K562 (cell line): ENCODE measurements at regions not wholly inside any gene's neighbourhood (a gene's known extent, or its start where the extent isn't known, plus 50 kb on each side); places are given as distances from the start of the nearest gene placed in this dataset.

ENCODE experiments used
- ATAC-seq: fragments of 200-7000 bp; cut with Tn5 transposase; 3 replicates; pipeline ENCODE4 v1.9.1; 2020; ENCODE audit warnings: moderate library complexity
- BruUV-seq: library from RNA; stranded (reverse); fragments of 400-500 nt; replicated peaks from 2 replicates; lab custom pipeline; 2021; lab: Mats Ljungman, UMichigan
- CTCF ChIA-PET: fragments of 300-600 bp; formaldehyde crosslinking; extraction: SDS; loops from one replicate; lab custom pipeline; 2021; ENCODE audit warnings: low intra/inter-chr PET ratio; lab: Yijun Ruan, JAX
- POLR2A ChIA-PET: fragments of 300-600, 350-650 bp; sonication (Branson Sonifier 250); formaldehyde crosslinking; extraction: SDS; loops from one replicate; lab custom pipeline; 2021; ENCODE audit warnings: antibody characterized with exemption, inconsistent platforms; lab: Yijun Ruan, JAX
- DNase-seq, 4 experiments: peaks; one replicate each; pipeline versions ENCODE4 v3.0.0 to v3.0.0-alpha.2; 2011 to 2018; ENCODE audit warnings: low spot score in 3 of 4, mixed read lengths in 3 of 4; ENCODE audit errors: extremely low read depth in 1 of 4
- FAIRE-seq: peaks from 2 replicates; lab custom pipeline; 2011; peaks lifted over from hg19 to GRCh38; lab: Jason Lieb, UNC
- H2AFZ ChIP-seq: 2 replicates; pipeline ENCODE4 v1.6.0; 2011; ENCODE audit warnings: low read depth, low read length, control low read depth, inconsistent platforms
- H3K27ac ChIP-seq: fragments of 200-600 bp; 3 replicates; pipeline ENCODE4 v1.8.0; 2011; ENCODE audit warnings: low read depth, mild to moderate bottlenecking, control low read depth, inconsistent platforms, low read length, moderate library complexity, mixed read lengths; ENCODE audit errors: extremely low read depth
- H3K27me3 ChIP-seq, 2 experiments: fragments of 300-600 bp in 1 of 2; 2 replicates in 1 of 2; 3 replicates in 1 of 2; pipeline versions ENCODE4 v1.6.0 to v1.8.0; 2011; ENCODE audit warnings: inconsistent platforms in 2 of 2, low read length in 2 of 2, mild to moderate bottlenecking in 1 of 2, mixed read lengths in 1 of 2, moderate library complexity in 1 of 2; ENCODE audit not compliant: control insufficient read depth in 2 of 2, insufficient read depth in 2 of 2
- H3K36me3 ChIP-seq: fragments of 300-600 bp; 3 replicates; pipeline ENCODE4 v1.8.0; 2011; ENCODE audit warnings: mild to moderate bottlenecking, low read length, inconsistent platforms; ENCODE audit not compliant: control insufficient read depth, insufficient read depth
- H3K4me1 ChIP-seq, 2 experiments: fragments of 200-600 bp in 1 of 2; replicated peaks in 1 of 2; 2 replicates in 1 of 2; 3 replicates in 1 of 2; pipeline versions ENCODE4 v1.5.1 to v1.8.0; 2011; ENCODE audit warnings: inconsistent platforms in 2 of 2, low read length in 2 of 2, mild to moderate bottlenecking in 1 of 2, mixed read lengths in 1 of 2, moderate library complexity in 1 of 2; ENCODE audit not compliant: control insufficient read depth in 2 of 2, insufficient read depth in 2 of 2
- H3K4me2 ChIP-seq: 2 replicates; pipeline ENCODE4 v1.6.1; 2011; ENCODE audit warnings: low read length, control low read depth, inconsistent platforms, mixed read lengths; ENCODE audit not compliant: insufficient read depth
- H3K4me3 ChIP-seq: fragments of 200-600 bp; sonication (generic), shearing (Covaris generic); 2 replicates; pipeline ENCODE4 v1.5.1; 2016; ENCODE audit warnings: control low read depth, inconsistent platforms
- H3K79me2 ChIP-seq: fragments of 200-600 bp; 3 replicates; pipeline ENCODE4 v1.8.0; 2011; ENCODE audit warnings: low read length, inconsistent platforms; ENCODE audit not compliant: control insufficient read depth, insufficient read depth
- H3K9ac ChIP-seq, 2 experiments: 2 replicates each; pipeline versions ENCODE4 v1.6.0 to v1.6.1; 2011; ENCODE audit warnings: low read depth in 2 of 2, low read length in 2 of 2, control low read depth in 1 of 2, inconsistent platforms in 1 of 2, mild to moderate bottlenecking in 1 of 2, mixed read lengths in 1 of 2; ENCODE audit not compliant: insufficient read depth in 1 of 2
- H3K9me1 ChIP-seq: one replicate; pipeline ENCODE4 v1.6.0; 2011; ENCODE audit warnings: inconsistent platforms, mild to moderate bottlenecking, low read length, moderate library complexity; ENCODE audit not compliant: control insufficient read depth, insufficient read depth
- H3K9me3 ChIP-seq: replicated peaks from 2 replicates; pipeline ENCODE4 v1.5.1; 2011; ENCODE audit warnings: low read depth, low read length, inconsistent platforms; ENCODE audit not compliant: control insufficient read depth, insufficient read depth
- H4K20me1 ChIP-seq: replicated peaks from 2 replicates; pipeline ENCODE4 v1.6.1; 2011; ENCODE audit warnings: low read length, inconsistent platforms, mixed read lengths; ENCODE audit not compliant: control insufficient read depth, insufficient read depth
- BRD4 ChIP-seq: fragments of 200-600 bp; sonication (generic); IDR thresholded peaks from 2 replicates; pipeline ENCODE4 v1.6.1; 2017; ENCODE audit warnings: inconsistent platforms
- C11orf30 ChIP-seq: fragments of 450-650 bp; IDR thresholded peaks from 2 replicates; pipeline ENCODE4 v1.6.1; 2016; ENCODE audit warnings: low read depth, mild to moderate bottlenecking
- HMG20A ChIP-seq: fragments of 450-650 bp; formaldehyde crosslinking; conservative IDR thresholded peaks from 2 replicates; pipeline ENCODE4 v1.4.0; 2020; ENCODE audit warnings: mild to moderate bottlenecking, mixed read lengths
- HOXB6 ChIP-seq: fragments of 250-450 bp; sonication (Bioruptor Pico); IDR thresholded peaks from 2 replicates; pipeline ENCODE4 v1.5.1; 2022; ENCODE audit warnings: mild to moderate bottlenecking, borderline replicate concordance
- RBM14 ChIP-seq: fragments of 200-400 bp; formaldehyde crosslinking; IDR thresholded peaks from 2 replicates; pipeline ENCODE4 v1.6.1; 2018; ENCODE audit warnings: low read depth, mild to moderate bottlenecking, low read length, moderate library complexity, borderline replicate concordance; ENCODE audit not compliant: insufficient read depth
- SMAD3 ChIP-seq: fragments of 450-650 bp; formaldehyde crosslinking; conservative IDR thresholded peaks from 2 replicates; pipeline ENCODE4 v1.4.0; 2020; ENCODE audit warnings: mild to moderate bottlenecking
- SMAD4 ChIP-seq: fragments of 250-450 bp; sonication (Bioruptor Pico); conservative IDR thresholded peaks from 2 replicates; pipeline ENCODE4 v1.8.0; 2021; ENCODE audit warnings: inconsistent platforms, mild to moderate bottlenecking, moderate library complexity
- TFAM ChIP-seq: fragments of 250-450 bp; sonication (Bioruptor Pico); conservative IDR thresholded peaks from 2 replicates; pipeline ENCODE4 v1.5.0; 2021; ENCODE audit warnings: mild to moderate bottlenecking, moderate library complexity
- ZNF398 ChIP-seq: fragments of 250-450 bp; sonication (Bioruptor Pico); IDR thresholded peaks from 2 replicates; pipeline ENCODE4 v1.8.0; 2021; ENCODE audit warnings: moderate library complexity, mild to moderate bottlenecking, inconsistent platforms
- ZNF75A ChIP-seq: fragments of 450-650 bp; formaldehyde crosslinking; IDR thresholded peaks from 2 replicates; pipeline ENCODE4 v1.4.0; 2020; ENCODE audit warnings: mild to moderate bottlenecking
- ZNF764 ChIP-seq: fragments of 250-450 bp; sonication (Bioruptor Pico); IDR thresholded peaks from 2 replicates; pipeline ENCODE4 v1.4.0; 2020; ENCODE audit warnings: low read depth, mild to moderate bottlenecking, moderate library complexity
- ZSCAN32 ChIP-seq: fragments of 450-650 bp; formaldehyde crosslinking; IDR thresholded peaks from 2 replicates; pipeline ENCODE4 v1.4.0; 2020; ENCODE audit warnings: mild to moderate bottlenecking, moderate library complexity
- WGBS: fragments of 100-300 bp; shearing (Covaris generic); methylation state at CpG from one replicate; pipeline ENCODE4 v1.1.6; 2016; ENCODE audit warnings: low coverage, mixed read lengths; ENCODE audit not compliant: insufficient coverage; ENCODE audit errors: missing lambda C conversion rate; 5-methylcytosine and 5-hydroxymethylcytosine counted together
- in situ Hi-C: fragments of 300-500 bp; cut with MboI; formaldehyde crosslinking; loops from 4 replicates; pipeline ENCODE4 v1.15.0; 2018; ENCODE audit warnings: inconsistent platforms, mixed read lengths
- intact Hi-C: fragments of 100-400 bp; cut with micrococcal nuclease; formaldehyde crosslinking; loops from 2 replicates; pipeline ENCODE4 v1.14.2; 2022
- TF ChIP-seq, protein P1 (sequence below): fragments of 250-450 bp; sonication (Bioruptor Pico); IDR thresholded peaks from 2 replicates; pipeline ENCODE4 v1.8.0; 2021; ENCODE audit warnings: moderate library complexity, mild to moderate bottlenecking, inconsistent platforms

DNA sequence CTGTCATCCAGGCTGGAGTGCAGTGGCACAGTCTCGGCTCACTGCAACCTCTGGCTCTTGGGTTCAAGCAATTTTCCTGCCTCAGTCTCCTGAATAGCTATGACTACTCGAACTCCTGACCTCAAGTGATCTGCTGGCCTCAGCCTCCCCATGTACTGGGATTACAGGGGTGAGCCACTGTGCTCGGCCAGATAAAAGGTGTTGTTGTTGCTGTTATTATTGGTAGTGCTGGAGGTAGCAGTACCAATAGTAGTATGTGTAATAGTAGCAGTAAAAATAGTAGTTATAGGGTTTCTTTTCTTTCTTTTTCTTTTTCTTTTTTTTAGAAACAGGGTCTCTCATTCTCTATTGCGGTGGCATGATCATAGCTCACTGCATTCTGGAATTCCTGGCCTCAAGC, 592.1 kb downstream of the ARAP2 start:
- intact Hi-C loops = no loop called here
- Histone ChIP-seq H3K79me2 (no peaks in the 10 kb centered on the region), H3K4me3 (no peak overlapping the region), H3K9ac (no peak overlapping the region), H3K27me3 (no peaks in the 10 kb centered on the region), H3K4me2 (no peak overlapping the region), H3K36me3 (no peaks in the 10 kb centered on the region), H3K27ac (no peak overlapping the region), H4K20me1 (no peaks in the 10 kb centered on the region), H3K9me1 (no peaks in the 10 kb centered on the region), H3K9me3 (no peaks in the 10 kb centered on the region), H2AFZ (no peak overlapping the region), H3K4me1 (no peaks in the 10 kb centered on the region)
- in situ Hi-C loops = no loop called here
- 2% methylated on average over 4 of the region's 4 CpGs for WGBS
- ATAC-seq (no peak), DNase-seq (no peak), FAIRE-seq (no peak)
- ChIA-PET POLR2A (no interaction called here), CTCF (no interaction called here)
- no peak for TF ChIP-seq HOXB6 (CRISPR knock-in tag)
- no peak for TF ChIP-seq ZNF398 (CRISPR knock-in tag)
- TF ChIP-seq BRD4 = no peak
- no peak for TF ChIP-seq HMG20A (CRISPR knock-in tag)
- no peak for TF ChIP-seq SMAD4
- TF ChIP-seq RBM14 = no peak
- TF ChIP-seq TFAM = no peak
- TF ChIP-seq C11orf30 = no peak
- no peak for TF ChIP-seq ZNF764 (CRISPR knock-in tag)
- TF ChIP-seq ZSCAN32 = no peak
- TF ChIP-seq, protein P1, sequence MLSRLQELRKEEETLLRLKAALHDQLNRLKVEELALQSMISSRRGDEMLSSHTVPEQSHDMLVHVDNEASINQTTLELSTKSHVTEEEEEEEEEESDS = no peak
- TF ChIP-seq SMAD3 = no peak
- TF ChIP-seq ZNF75A (CRISPR knock-in tag) = no peak
- no TSS peak for BruUV-seq
